GM04504 (cell line): ENCODE measurements at regions not wholly inside any gene's neighbourhood (a gene's known extent, or its start where the extent isn't known, plus 50 kb on each side); places are given as distances from the start of the nearest gene placed in this dataset.

Source experiments
- DNase-seq: peaks from one replicate; pipeline ENCODE4 v3.0.0-alpha.2; 2012; ENCODE audit warnings: low read depth

- DNase-seq, result no peak
Measured at GRCh38 chr18:41042866-41043265, 912.2 kb upstream of the PIK3C3 start.

- DNase-seq, result no peak
Measured at GRCh38 chr18:41038071-41038470, 917.0 kb upstream of the PIK3C3 start.

GRCh38 chr18:41036346-41036745, 918.7 kb upstream of the PIK3C3 start:
- no peak for DNase-seq

- DNase-seq, result no peak
Measured at GRCh38 chr18:41034413-41034812, 920.6 kb upstream of the PIK3C3 start.

GRCh38 chr18:41025666-41026065, 929.4 kb upstream of the PIK3C3 start:
- DNase-seq, result no peak

GRCh38 chr18:41024792-41025191, 930.2 kb upstream of the PIK3C3 start:
- DNase-seq, result no peak

DNA sequence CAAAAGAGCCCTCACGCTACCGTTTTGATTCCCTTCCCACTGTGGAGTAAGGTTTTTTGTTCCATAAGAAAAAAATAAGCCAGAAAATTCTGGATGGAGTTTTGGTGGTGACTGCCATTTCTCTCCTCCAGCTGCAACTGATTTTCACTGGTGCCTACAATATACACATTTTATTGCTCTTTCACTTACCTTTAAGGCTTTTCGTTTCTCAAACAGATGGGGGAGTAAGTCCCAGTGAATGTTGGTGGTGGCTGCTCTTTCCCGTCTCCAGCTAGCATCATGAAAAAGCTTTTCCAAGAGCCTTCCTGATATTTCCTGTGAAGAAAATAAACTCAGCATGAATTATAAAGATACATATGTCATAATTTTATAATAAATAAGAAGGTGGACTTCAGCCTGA, 932.5 kb upstream of the PIK3C3 start:
- DNase-seq, result no peak

DNA sequence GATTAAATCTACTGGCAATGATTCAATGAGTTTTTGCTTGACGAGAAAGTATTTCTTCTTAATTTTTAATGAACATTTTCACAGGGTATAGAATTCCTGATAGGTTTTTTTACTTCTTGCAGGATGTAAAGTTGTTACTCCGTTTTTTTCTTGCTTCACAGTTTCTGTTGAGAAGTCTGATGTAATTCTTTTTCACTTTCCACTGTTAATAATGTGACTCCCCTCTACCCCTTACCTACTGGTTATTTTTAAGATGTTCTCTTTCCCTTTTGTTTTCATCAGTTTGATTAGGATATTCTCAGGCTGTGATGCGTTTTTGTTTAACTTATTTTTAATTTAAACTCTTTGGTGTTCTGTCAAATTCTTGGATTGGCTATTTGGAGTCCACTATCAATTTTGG, 933.9 kb upstream of the PIK3C3 start:
- DNase-seq, result no peak

GRCh38 chr18:41012194-41012593, 942.8 kb upstream of the PIK3C3 start:
- no peak for DNase-seq

GRCh38 chr18:41009926-41010325, 945.1 kb upstream of the PIK3C3 start:
- DNase-seq, result no peak

GRCh38 chr18:41004324-41004723, 950.7 kb upstream of the PIK3C3 start:
- DNase-seq, result no peak

- no peak for DNase-seq
Measured at GRCh38 chr18:40995529-40995928, 959.5 kb upstream of the PIK3C3 start.

GRCh38 chr18:40993363-40993762, 961.7 kb upstream of the PIK3C3 start:
- DNase-seq, result no peak

DNA sequence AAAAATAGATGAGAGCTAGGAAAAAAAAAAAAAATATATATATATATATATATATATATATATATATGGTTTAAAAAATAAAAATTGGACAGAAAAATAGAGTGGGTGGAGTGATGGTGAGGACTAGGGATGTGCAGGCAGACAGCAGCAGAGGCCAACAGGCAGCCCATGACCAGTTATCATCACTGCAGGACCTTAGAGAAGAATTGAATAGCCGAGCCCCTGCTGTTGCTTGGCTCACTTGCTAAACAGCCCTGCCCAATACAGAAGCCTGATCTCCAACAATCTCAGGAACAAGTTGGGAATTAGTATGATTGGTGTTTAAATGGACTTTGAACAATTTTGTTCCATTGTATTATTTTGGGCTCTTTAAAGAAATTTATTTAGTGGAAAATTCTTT, 967.5 kb upstream of the PIK3C3 start:
- no peak for DNase-seq

DNA sequence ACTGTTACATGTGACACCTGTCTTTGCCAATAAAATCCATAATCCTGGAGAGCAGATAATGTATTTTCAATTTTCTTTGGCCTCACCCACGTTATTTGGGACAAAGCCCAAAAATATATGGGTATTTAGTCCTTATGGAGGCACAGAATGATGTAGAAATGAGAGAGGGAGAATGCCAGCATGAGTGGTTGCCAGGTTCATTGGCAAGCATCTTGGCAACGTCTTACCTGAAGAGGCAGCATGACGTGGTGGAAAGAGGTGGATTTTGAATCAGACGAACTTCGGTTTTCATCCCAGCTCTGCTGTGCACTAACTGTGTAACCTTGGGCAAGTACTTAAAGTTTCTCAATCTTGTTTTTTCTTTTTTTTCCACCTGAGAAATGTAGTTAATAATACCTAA, 969.6 kb upstream of the PIK3C3 start:
- DNase-seq, result no peak

- DNase-seq, result no peak
Measured at GRCh38 chr18:40984856-40985255, 970.2 kb upstream of the PIK3C3 start.

GRCh38 chr18:40983835-40984234, 971.2 kb upstream of the PIK3C3 start:
- DNase-seq, result no peak

GRCh38 chr18:40980171-40980570, 974.9 kb upstream of the PIK3C3 start:
- DNase-seq, result no peak

DNA sequence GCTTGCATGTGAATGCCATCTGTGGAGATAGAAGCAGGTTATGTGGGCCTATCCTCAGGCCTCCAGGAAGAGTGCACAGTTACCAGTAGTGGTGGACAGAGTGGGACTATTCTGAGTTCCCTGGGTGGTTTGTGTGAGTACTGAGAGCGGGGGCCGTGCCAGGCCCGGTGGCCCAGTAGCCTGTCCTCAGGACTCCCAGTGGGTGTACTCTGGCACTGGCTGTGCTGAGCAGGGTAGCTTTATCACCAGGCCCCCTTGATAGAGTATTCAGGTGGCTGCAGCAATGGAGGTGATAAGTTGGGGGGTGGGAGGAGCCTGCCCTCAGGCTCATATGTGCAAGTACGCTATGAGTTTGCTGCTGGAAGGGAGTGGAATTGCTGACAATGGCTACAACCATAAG, 979.0 kb upstream of the PIK3C3 start:
- no peak for DNase-seq

GRCh38 chr18:40974448-40974847, 980.6 kb upstream of the PIK3C3 start:
- DNase-seq, result no peak

DNA sequence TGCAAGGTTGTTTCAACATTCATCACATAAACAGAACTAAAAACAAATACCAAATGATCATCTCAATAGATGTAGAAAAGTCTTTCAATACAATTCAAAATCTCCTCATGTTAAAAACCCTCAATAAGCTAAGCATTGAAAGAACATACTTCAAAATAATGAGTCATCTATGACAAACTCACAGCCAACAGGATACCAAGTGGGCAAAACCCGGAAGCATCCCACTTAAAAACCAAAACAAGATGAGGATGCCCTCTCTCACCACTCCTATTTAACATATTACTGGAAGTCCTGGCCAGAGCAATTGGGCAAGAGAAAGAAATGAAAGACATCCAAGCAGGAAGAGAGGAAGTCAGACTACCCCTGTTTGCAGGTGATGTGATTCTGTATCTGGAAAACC, 992.2 kb upstream of the PIK3C3 start:
- DNase-seq, result no peak

DNA sequence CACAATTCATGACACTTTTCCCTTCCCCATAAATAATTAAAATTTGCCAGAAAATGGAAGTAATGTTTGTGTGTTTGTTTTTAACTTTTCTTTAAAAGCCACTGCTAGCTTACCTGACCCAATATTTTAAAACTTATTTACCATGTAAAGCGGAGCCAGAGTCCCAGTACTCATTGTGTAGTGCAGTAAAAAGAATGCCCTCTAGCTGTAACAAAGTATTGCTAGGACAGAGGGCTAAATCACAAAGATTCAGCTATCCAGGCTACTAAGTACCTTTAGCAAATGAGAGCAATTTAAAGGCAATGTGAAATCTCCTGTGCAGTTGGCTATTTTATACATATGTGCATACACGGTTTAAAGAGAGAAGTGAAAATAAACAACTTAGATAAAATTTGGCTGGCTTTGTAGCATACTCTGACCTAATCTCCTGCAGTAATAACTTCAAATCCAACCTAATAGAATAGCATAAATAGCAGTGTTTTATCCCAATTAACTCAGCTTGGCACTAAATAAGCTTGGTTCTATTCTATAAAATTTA, 997.4 kb upstream of the PIK3C3 start:
- no peak for DNase-seq

DNA sequence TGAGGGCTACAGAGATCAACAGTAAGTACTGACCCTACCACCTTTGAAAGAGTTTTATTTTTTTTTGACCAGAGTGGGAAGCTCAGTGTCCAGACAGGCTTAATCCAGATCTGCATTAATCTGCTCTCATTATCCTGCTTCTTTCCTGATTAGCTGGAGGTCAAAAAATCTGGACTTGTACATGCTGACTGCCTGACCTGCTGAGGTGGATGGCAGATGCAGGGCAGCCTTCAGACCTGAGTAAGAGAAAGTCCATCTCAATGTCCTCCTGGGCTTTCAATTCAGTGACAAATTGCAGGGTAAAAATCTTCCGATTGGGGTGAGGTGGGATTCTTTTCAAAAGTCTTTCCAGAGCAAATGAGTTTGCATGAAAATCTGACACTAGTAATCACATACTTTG, 998.8 kb upstream of the PIK3C3 start:
- DNase-seq, result no peak

DNA sequence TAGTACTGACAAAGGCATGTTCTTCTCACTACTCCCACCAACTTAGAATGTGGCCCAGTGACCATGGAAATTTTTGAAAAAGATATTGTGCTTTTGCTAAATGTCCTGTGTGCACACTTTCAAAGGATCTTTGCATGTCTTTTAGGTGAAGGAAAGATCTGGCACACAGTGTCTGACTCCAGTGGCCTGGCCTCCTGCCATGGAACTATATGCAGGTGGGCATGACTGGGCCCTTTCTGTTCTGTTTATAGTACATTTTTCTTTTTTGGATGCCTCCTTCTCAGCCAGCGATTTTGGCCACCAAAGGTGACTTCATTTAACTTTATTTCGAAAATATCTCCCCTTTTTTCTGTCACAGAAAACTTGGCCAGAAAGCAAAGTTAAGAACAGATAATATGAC, 999.7 kb upstream of the PIK3C3 start:
- DNase-seq, result no peak
